Muscle of arm (tissue), 1 donor: ENCODE measurements at regions not wholly inside any gene's neighbourhood (a gene's known extent, or its start where the extent isn't known, plus 50 kb on each side); places are given as distances from the start of the nearest gene placed in this dataset.
A peak's percentile ranks its signal among the peaks of the same experiment; 100 is the strongest.
"Not testable (repeated sequence)": the region's sequence is repeated elsewhere in the genome, so short reads cannot be mapped to it uniquely, and the experiment has no call there.

ENCODE experiments used
- DNase-seq: peaks from one replicate; pipeline ENCODE4 v3.0.0-alpha.2; 2013

DNA sequence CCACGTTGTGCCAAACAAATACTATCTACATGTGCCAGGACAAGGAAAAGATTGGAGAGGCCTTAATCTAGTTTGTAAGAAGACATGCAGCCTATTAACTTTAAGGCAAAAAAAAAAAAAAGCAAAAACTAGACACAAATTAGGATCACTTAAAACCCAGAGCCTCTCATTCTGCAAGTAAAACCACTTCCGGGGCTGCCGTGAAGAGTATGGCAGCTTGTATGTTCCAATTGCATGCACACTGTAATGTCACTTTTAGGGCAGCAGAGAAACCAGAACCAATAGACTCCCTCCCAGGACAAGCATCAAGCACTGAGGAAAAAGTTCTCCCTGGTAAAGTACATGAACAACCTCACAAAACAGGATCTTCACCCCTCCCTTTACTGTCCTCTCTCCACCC is 70.6 kb downstream of the RSL24D1 start:
- DNase-seq: no peak

GRCh38 chr15:55124616-55125015 is 72.1 kb downstream of the RSL24D1 start:
- DNase-seq: peak; percentile 19

GRCh38 chr15:55118344-55118870 is 78.3 kb downstream of the RSL24D1 start:
- no peak for DNase-seq

- no peak for DNase-seq
Measured at GRCh38 chr15:55116636-55117035, 80.1 kb downstream of the RSL24D1 start.

DNA sequence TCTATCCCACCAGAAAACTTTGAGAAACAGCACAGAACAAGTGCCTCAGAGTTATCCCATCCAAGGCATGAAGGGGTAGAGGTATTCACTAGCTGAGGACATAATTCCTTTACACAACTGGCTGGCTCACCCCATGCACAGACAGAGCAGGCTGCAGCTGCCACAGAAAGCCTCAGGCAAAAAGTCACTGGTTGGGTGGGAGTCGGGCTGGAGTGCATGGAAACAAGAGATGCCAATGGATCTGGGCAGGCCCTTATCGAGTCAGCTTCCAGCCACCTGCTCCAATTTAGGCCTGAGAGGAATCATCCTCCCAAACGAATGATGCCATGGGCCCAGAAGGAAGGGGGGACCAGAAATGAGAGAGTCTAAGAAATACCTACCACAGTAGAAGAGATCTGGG is 83.0 kb downstream of the RSL24D1 start:
- DNase-seq: no peak

DNA sequence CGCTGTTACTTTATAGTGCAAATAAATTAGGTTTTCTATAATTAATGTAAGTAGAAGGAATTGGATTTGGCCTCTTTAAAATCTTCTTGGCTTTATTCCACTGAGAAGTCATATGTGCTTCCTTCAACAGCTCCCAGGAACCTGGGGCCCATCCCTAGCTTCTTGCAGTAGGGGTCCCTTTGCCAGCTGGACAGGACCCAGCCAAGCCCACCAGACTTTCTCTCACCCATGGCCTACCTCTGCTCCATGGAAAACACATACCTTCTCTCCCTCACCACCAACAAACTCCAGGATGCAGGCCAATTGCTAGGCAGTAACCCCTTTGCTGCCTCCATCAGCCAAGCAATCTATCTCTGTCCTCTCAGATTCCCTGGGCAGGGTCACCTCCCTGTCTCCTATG is 84.0 kb downstream of the RSL24D1 start:
- no peak for DNase-seq

DNA sequence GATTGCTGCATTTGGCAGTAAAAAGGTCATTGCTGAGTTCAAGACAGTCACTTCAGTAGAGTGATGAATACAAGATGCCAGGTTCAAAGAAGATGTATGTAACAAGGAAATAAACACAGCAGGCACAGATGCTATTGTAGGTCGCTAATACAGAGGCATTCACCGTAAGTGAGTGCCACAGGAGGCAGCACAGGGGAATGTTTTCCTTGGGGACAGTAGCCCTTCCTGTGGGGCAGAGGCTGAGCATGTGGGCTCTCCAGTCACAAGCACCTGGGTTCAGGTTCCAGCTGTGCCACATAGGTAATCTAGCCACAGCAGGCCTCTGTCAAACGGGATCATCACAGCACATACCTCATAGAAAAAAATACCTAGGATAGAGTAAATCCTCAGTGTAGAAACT is 86.3 kb downstream of the RSL24D1 start:
- DNase-seq: no peak

DNA sequence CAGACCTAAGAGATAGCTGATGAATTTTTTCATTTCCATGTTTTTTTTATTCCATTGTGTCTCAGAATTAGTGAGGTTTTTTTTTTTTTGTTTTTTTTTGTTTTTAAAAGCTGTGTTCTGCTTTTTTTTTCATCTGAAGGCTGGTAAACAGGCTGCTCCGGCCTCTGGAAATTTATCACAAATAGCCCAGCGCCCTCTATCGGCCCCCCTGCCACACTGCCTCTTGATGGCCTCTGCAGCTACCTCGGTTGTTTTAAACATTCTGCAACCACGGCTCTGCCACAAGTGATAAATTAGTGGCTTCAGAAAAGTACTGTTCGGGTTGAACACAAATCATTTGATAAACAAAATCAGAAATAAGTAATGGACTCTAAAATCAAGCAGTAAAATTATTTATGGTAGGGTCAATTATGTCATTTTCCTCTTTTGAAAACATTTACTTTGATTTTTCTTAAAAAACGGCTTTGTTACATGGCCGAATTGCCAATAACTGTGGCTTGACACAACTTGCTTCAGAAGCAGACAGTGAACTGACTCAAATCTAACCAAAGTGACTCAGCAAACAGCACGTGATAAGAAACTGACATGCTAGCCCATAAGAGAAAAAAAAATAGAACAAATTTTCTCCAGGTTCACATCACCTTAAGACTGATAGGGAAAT is 87.8 kb downstream of the RSL24D1 start:
- DNase-seq: peak; percentile 56

- DNase-seq: no peak
Measured at GRCh38 chr15:55108448-55108847, 88.3 kb downstream of the RSL24D1 start.

DNA sequence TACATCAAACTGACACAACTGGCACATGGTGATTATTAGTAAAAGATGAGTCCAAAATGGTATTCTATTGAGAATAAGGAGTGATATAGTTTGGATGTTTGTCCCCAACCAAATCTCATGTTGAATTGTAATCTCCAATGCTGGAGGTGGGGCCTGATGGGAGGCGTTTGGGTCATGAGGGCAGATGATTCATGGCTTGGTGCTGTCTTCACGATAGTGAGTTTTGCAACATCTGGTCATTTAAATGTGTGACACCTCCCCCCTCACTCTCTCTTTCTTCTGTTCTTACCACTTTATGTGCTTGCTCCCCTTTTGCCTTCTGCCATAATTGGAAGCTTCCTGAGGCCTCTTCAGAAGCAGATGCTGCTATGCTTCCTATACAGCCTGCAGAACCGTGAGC is 90.6 kb downstream of the RSL24D1 start:
- no peak for DNase-seq

GRCh38 chr15:55094136-55094535 is 102.6 kb downstream of the RSL24D1 start:
- DNase-seq: no peak

GRCh38 chr15:55088207-55088606 is 108.5 kb downstream of the RSL24D1 start:
- no peak for DNase-seq

GRCh38 chr15:55084673-55085072 is 112.1 kb downstream of the RSL24D1 start:
- DNase-seq: no peak

DNA sequence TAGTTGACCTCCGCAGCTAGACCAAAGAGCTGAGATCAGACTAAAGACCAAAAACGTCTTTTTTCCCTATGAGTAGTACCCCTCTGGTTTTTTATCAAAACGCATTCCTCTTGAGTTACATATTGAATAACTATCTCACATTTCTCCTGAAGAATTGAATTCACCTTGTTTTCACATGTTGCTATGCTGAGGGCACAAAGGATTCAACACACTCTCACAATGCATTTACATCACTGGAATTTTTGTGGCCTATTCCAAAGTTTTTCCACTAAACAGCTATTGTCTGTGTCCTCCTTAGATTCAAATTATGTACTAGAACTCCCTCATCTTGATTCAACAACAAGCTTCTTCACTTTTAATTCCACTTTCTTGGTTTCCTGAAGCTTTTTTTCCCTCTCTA is 112.5 kb downstream of the RSL24D1 start:
- no peak for DNase-seq

DNA sequence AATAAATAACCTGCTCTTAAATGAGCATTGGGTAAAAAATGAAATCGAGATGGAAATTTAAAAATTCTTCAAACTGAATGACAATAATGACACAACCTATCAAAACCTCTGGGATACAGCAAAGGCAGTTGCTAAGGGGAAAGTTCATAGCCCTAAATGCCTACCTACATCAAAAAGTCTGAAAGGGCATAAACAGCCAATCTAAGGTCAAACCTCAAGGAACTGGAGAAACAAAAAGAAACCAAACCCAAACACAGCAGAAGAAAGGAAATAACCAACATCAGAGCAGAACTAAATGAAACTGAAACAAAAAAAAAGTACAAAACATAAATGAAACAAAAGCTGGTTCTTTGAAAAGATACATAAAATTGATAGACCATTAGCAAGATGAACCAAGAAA is 119.7 kb downstream of the RSL24D1 start:
- not testable (repeated sequence) for DNase-seq

- DNase-seq: no peak
Measured at GRCh38 chr15:55074431-55074830, 122.3 kb downstream of the RSL24D1 start.

DNA sequence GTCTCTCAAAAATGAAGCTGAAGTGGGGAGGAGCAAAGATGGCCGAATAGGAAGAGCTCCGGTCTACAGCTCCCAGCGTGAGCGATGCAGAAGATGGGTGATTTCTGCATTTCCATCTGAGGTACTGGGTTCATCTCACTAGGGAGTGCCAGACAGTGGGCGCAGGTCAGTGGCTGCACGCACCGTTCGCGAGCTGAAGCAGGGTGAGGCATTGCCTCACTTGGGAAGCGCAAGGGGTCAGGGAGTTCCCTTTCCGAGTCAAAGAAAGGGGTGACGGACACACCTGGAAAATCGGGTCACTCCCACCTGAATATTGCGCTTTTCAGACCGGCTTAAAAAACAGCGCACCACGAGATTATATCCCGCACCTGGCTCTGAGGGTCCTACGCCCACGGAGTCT is 132.8 kb downstream of the RSL24D1 start:
- not testable (repeated sequence) for DNase-seq

DNA sequence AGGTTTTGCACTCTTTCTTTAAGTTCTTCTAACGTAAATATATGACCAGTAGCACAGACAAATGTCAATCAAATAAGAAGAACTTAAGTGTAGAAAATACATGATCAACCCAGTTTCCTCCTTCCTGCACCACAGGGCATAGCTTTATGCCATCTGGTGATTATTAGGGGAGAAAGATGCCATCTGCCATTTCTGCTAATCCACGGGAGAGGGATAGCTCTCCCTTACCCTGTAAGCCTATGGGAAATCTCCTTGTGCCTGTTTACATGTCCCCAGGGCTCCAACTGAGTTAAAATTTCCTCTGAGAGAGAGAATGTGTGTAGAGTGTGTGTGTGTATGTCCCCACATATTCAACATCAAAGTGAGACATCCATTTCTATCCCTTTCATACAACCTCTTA is 135.9 kb downstream of the RSL24D1 start:
- no peak for DNase-seq

DNA sequence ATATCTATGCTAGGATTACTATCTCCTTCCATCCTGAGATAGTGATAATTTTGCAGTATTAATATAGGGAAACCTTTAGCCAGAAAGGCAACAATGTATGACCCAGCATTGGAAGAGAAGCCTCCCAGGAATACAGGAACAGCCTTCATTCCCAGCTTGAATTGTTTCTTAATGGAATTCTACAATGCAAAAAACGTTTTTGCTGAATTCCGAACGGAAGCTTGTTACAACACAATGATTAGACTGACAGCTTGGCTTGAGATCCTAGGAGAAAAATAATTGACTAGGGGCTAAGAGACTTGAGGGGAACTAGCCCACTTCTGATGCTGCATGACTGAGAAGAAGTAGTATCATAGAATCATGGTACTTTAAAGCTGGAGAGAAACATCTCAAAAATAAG is 140.2 kb downstream of the RSL24D1 start:
- no peak for DNase-seq

DNA sequence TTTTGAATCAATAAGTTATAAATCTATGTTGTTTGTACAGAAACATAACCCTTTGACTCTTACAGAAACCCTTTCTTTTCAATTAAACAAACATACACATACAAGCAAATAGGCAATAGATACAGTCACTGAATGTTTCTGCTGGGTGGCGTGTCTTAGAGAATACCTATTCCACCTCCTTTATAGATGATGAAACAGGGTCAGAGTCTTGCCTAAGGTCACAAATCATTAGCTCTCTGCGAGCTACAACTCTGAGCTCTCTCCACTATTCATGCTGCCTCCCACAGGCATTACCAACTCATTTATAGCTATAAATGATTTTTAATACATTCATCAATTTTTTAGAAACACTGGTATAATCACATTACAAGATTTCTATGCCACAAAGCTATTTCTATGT is 152.6 kb downstream of the RSL24D1 start:
- DNase-seq: no peak

- no peak for DNase-seq
Measured at GRCh38 chr15:55037071-55037470, 159.7 kb downstream of the RSL24D1 start.

DNA sequence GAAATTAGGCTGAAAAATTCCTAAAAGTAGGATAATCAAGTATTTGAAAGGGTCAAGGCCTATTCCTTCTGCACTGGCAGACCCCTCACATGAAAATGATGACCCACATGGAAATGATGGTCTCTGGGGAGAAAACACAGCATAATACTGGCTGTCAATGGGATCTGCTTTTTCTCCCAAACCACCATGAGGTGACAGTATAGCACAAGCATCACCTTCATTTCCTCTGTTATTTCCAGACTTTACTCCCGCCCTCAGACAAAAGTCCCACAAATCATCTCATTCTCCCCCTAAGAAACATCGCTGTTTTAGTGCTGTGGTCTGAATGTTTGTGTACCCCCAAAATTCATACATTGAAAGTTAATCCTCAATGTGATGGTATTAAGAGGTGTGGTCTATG is 161.0 kb downstream of the RSL24D1 start:
- no peak for DNase-seq

- DNase-seq: no peak
Measured at GRCh38 chr15:55033574-55033973, 163.2 kb downstream of the RSL24D1 start.

- DNase-seq: peak; percentile 10
Measured at GRCh38 chr15:55031727-55032126, 165.0 kb downstream of the RSL24D1 start.
